Activated naive CD8-positive, alpha-beta T cell treated with anti-CD3 and anti-CD28 coated beads, Interleukin-2, amount 10 ng/mL, durations not matched to agents 7 days and 5 days (primary cell): ENCODE measurements at regions not wholly inside any gene's neighbourhood (a gene's known extent, or its start where the extent isn't known, plus 50 kb on each side); places are given as distances from the start of the nearest gene placed in this dataset.
"Not testable (repeated sequence)": the region's sequence is repeated elsewhere in the genome, so short reads cannot be mapped to it uniquely, and the experiment has no call there.

Source experiments
- ATAC-seq: fragments of 150-1000 bp; cut with Tn5 transposase; one replicate; pipeline ENCODE4 v1.10.0; 2021; ENCODE audit warnings: low read depth, moderate library complexity
- POLR2A ChIA-PET: fragments of 350-600 bp; sonication (Branson Sonifier 250); formaldehyde crosslinking; loops from one replicate; lab custom pipeline; 2021; ENCODE audit warnings: antibody characterized with exemption; lab: Charles Lee
- DNase-seq: peaks from one replicate; pipeline ENCODE4 v3.0.0; 2021
- H3K27ac Mint-ChIP-seq: one replicate; pipeline ENCODE4 v1.8.0; 2022; ENCODE audit warnings: mild to moderate bottlenecking, mixed read lengths
- H3K27me3 Mint-ChIP-seq: one replicate; pipeline ENCODE4 v1.8.0; 2022; ENCODE audit warnings: mild to moderate bottlenecking, moderate library complexity, mixed read lengths
- H3K36me3 Mint-ChIP-seq: one replicate; pipeline ENCODE4 v1.8.0; 2021; ENCODE audit warnings: mild to moderate bottlenecking, mixed read lengths
- H3K4me1 Mint-ChIP-seq: one replicate; pipeline ENCODE4 v1.8.0; 2021; ENCODE audit warnings: mixed read lengths
- H3K4me3 Mint-ChIP-seq: one replicate; pipeline ENCODE4 v1.8.0; 2022; ENCODE audit warnings: mild to moderate bottlenecking, moderate library complexity, mixed read lengths
- H3K9me3 Mint-ChIP-seq: one replicate; pipeline ENCODE4 v1.8.0; 2021; ENCODE audit warnings: mixed read lengths

DNA sequence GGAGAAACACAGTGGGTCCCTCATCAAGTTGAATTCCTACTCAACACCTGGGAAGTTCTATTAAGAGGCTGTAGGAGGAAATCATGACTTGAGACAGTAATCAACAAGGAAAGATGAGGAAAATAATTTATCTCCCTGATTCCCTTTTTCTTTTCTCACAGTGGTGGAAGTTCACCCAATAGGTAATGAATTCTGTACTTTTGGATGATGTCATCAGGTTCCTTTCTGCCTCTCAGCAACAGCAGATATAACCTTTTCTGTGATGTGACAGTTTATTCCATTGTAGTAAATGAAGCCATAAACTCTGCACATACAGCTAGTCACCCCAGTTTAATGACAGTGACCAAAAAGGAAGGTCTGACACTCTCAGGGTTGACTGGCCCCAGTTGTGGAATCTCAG lies 1265.0 kb downstream of the NXPH1 start:
- no peaks in the 10 kb centered on the region for H3K4me1 Mint-ChIP-seq
- H3K36me3 Mint-ChIP-seq: no peaks in the 10 kb centered on the region
- peaks cover 1% of the 10 kb centered on the region for H3K9me3 Mint-ChIP-seq
- no peak for ATAC-seq
- no peaks in the 10 kb centered on the region for H3K27me3 Mint-ChIP-seq
- no peak for DNase-seq
- no peak overlapping the region for H3K4me3 Mint-ChIP-seq
- POLR2A ChIA-PET: no interaction called here
- H3K27ac Mint-ChIP-seq: no peak overlapping the region

DNA sequence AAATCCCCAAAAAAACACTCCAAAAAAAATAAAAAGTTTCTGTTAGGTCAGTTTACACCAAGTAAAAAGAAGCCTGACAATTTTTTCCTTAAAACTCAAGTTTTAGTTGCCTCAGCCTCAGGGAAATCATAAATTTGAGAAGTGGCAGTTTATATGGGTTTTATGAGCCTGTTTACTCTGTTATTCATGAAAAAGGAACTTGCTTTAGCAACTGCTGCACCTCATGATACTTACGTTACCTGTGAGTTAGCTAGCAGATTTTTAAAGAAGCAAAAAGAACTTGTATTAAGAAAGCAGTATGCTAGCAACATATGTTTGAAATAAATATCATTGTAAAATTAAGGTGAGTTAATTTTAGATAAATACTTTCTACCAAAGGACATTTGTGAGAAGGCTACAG lies 1264.5 kb upstream of the PHF14 start:
- Mint-ChIP-seq H3K27me3 (no peaks in the 10 kb centered on the region), H3K27ac (no peak overlapping the region), H3K4me1 (no peaks in the 10 kb centered on the region), H3K36me3 (no peaks in the 10 kb centered on the region), H3K9me3 (no peaks in the 10 kb centered on the region), H3K4me3 (no peak overlapping the region)
- DNase-seq (no peak), ATAC-seq (no peak)
- POLR2A ChIA-PET: no interaction called here

GRCh38 chr7:9711259-9711918 lies 1262.3 kb upstream of the PHF14 start:
- H3K4me3 Mint-ChIP-seq: no peak overlapping the region

DNA sequence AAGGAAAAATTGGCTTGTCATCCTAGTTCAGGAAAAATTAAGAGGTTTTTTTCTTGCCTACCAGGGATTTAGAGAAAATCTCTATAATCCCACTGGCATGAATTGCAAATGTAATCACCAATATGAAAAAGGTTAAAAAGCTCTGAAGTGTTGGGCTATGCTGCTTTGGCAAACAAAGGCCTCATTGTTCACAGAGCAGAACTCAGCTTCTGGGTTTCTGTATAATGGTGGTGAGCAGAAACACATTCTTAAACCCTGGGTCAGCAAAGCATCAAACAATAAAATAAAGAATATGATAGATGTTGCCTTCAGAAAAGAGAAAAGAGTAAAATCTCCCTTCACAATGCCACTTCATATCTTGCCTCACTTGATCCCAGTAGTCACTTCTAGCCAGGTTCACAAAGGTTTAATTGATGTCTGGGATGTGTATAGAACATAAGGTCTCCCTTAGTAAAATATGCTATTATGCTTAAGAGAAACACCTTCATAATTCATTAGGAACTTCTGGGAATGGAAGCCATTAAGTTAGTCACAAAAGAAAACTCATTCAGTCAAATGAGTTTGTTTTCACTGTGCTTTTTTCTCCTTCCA lies 1255.5 kb upstream of the PHF14 start:
- no peaks in the 10 kb centered on the region for H3K4me1 Mint-ChIP-seq
- no peak for ATAC-seq

More at GRCh38 chr7:9711259-9711918, 1262.3 kb upstream of the PHF14 start:
- POLR2A ChIA-PET: no interaction called here
- Mint-ChIP-seq H3K36me3 (no peaks in the 10 kb centered on the region), H3K4me1 (no peaks in the 10 kb centered on the region), H3K27me3 (no peaks in the 10 kb centered on the region), H3K27ac (no peak overlapping the region), H3K9me3 (no peaks in the 10 kb centered on the region)
- ATAC-seq: no peak
- DNase-seq: no peak

DNA sequence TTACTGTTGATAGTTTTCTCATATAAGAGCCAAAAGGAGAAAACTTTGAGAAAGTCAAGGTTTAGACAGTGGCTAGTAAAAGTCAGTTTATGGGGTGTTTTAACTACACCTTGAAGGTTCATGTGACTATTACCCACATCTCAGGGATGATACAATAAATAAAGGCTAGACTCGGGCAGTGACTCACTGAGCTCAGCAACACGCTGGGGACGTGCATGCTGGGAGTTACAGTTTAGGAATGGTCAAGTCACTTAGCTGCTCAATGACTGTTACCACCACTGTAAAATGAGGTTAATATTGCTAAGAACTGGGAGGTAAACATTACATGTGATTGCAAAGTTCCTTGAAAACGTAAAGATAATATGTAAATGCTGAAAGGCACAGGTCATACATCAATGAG lies 1254.4 kb upstream of the PHF14 start:
- H3K4me3 Mint-ChIP-seq: no peak overlapping the region

More for the DNA sequence above, 1255.5 kb upstream of the PHF14 start:
- DNase-seq: no peak
- H3K4me3 Mint-ChIP-seq: no peak overlapping the region
- POLR2A ChIA-PET: no interaction called here
- peaks cover 4% of the 10 kb centered on the region for H3K9me3 Mint-ChIP-seq
- no peaks in the 10 kb centered on the region for H3K36me3 Mint-ChIP-seq
- no peaks in the 10 kb centered on the region for H3K27me3 Mint-ChIP-seq
- H3K27ac Mint-ChIP-seq: no peak overlapping the region

DNA sequence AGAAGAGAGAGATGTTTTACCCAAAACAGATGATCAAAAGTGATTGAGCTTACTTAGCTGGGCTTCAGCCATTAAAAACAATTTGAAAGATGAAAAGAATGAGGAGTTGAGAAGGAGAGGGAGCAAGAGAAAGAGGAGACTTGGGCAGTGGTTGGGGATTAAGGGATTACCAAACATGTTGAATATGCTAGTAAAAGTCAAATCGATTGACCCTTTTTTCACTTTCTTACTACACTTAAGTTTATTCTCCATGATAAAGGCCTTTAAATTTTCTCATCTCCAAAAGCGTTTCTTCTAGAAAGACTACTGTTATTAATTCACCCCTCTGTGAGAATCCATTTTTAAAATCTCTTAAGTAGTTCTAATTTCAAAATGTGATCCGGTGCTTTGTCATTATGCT lies 1254.0 kb upstream of the PHF14 start:
- H3K27ac Mint-ChIP-seq: no peak overlapping the region
- ATAC-seq (no peak), DNase-seq (no peak)
- no peaks in the 10 kb centered on the region for H3K27me3 Mint-ChIP-seq
- no peaks in the 10 kb centered on the region for H3K4me1 Mint-ChIP-seq
- H3K36me3 Mint-ChIP-seq: no peaks in the 10 kb centered on the region
- H3K9me3 Mint-ChIP-seq: peaks cover 4% of the 10 kb centered on the region
- H3K4me3 Mint-ChIP-seq: no peak overlapping the region
- POLR2A ChIA-PET: no interaction called here

More for the DNA sequence above, 1254.4 kb upstream of the PHF14 start:
- no peaks in the 10 kb centered on the region for H3K36me3 Mint-ChIP-seq
- peaks cover 4% of the 10 kb centered on the region for H3K9me3 Mint-ChIP-seq
- POLR2A ChIA-PET: no interaction called here
- ATAC-seq (no peak), DNase-seq (no peak)
- H3K27ac Mint-ChIP-seq: no peak overlapping the region
- H3K27me3 Mint-ChIP-seq: no peaks in the 10 kb centered on the region
- no peaks in the 10 kb centered on the region for H3K4me1 Mint-ChIP-seq

- ATAC-seq, H3K4me3 Mint-ChIP-seq, H3K9me3 Mint-ChIP-seq, H3K36me3 Mint-ChIP-seq, POLR2A ChIA-PET, H3K4me1 Mint-ChIP-seq, H3K27ac Mint-ChIP-seq, H3K27me3 Mint-ChIP-seq, DNase-seq: not testable (repeated sequence)
Observed at GRCh38 chr7:9725940-9726663, 1247.6 kb upstream of the PHF14 start.

- H3K36me3 Mint-ChIP-seq, H3K27me3 Mint-ChIP-seq, H3K4me1 Mint-ChIP-seq, H3K27ac Mint-ChIP-seq, POLR2A ChIA-PET, DNase-seq, H3K4me3 Mint-ChIP-seq, ATAC-seq, H3K9me3 Mint-ChIP-seq: not testable (repeated sequence)
Observed at GRCh38 chr7:9726811-9727210, 1246.9 kb upstream of the PHF14 start.

- H3K4me3 Mint-ChIP-seq, H3K27me3 Mint-ChIP-seq, DNase-seq, POLR2A ChIA-PET, H3K4me1 Mint-ChIP-seq, H3K9me3 Mint-ChIP-seq, H3K36me3 Mint-ChIP-seq, ATAC-seq, H3K27ac Mint-ChIP-seq: not testable (repeated sequence)
Observed at GRCh38 chr7:9727467-9727869, 1246.2 kb upstream of the PHF14 start.

DNA sequence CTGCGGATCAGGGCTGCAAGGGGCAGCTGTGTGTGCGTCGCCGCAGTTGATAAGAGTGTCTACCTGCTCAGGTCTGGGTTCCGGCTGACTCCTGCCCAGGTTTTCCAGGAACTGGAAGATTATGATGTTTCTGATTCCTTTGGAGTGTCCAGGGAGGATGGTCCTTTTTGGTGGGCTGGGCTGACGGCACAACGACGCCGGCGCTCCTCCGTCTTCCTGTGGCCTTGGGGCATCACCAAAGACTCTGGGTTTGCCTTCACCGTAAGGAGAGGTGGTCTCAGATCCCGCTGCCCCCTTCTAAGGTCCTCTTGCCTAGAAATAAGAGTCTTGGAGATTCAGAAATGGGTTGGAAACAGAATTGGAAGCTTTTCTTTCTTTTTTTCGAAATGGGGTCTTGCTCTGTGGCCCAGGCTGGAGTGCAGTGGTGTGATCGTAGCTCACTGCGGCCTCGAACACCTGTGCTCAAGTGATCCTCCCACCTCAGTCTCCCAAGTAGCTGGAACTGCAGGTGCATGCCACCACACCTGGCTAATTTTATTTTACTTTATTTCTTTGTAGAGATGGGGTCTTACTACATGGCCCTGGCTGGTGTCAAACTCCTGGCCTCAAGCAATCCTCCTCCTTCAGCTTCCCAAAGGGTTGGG lies 1245.5 kb upstream of the PHF14 start:
- H3K27me3 Mint-ChIP-seq, H3K36me3 Mint-ChIP-seq, DNase-seq, H3K4me1 Mint-ChIP-seq, ATAC-seq, POLR2A ChIA-PET, H3K4me3 Mint-ChIP-seq, H3K9me3 Mint-ChIP-seq, H3K27ac Mint-ChIP-seq: not testable (repeated sequence)

- POLR2A ChIA-PET: no interaction called here
- Mint-ChIP-seq H3K27ac (no peak overlapping the region), H3K27me3 (no peaks in the 10 kb centered on the region)
Observed at GRCh38 chr7:9752033-9752432, 1221.6 kb upstream of the PHF14 start.

GRCh38 chr7:9761224-9761623 lies 1212.4 kb upstream of the PHF14 start:
- ATAC-seq (no peak), DNase-seq (no peak)
- no peaks in the 10 kb centered on the region for H3K36me3 Mint-ChIP-seq
- no peak overlapping the region for H3K27ac Mint-ChIP-seq
- no peaks in the 10 kb centered on the region for H3K9me3 Mint-ChIP-seq
- no peaks in the 10 kb centered on the region for H3K27me3 Mint-ChIP-seq
- H3K4me1 Mint-ChIP-seq: no peaks in the 10 kb centered on the region
- POLR2A ChIA-PET: no interaction called here
- H3K4me3 Mint-ChIP-seq: no peak overlapping the region

More at GRCh38 chr7:9752033-9752432, 1221.6 kb upstream of the PHF14 start:
- H3K36me3 Mint-ChIP-seq: no peaks in the 10 kb centered on the region
- H3K4me3 Mint-ChIP-seq: no peak overlapping the region
- DNase-seq: no peak
- ATAC-seq: no peak
- peaks cover 6% of the 10 kb centered on the region for H3K9me3 Mint-ChIP-seq
- no peaks in the 10 kb centered on the region for H3K4me1 Mint-ChIP-seq

DNA sequence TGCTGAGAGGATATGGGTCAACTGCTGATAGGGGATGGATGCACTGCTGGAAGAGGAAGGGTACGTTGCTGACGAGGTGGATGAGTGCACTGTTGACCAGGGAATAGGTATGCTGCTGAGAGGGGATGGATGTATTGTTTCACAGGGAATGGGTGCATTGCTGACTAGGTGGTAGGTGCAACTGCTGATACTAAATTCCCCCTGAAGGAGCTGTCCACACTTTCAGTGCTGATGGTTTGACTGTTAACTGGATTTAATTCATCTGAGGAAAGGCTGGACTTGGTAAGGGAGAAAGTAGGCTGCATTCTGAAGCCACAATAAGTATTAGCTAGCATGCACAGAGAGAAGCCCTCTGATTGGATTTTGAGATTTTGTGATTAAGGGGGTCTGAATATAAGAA lies 1196.8 kb upstream of the PHF14 start:
- H3K27me3 Mint-ChIP-seq: no peaks in the 10 kb centered on the region
- H3K4me3 Mint-ChIP-seq: no peak overlapping the region
- DNase-seq: no peak
- no peaks in the 10 kb centered on the region for H3K4me1 Mint-ChIP-seq
- peaks cover 9% of the 10 kb centered on the region for H3K9me3 Mint-ChIP-seq
- POLR2A ChIA-PET: no interaction called here
- no peak for ATAC-seq
- H3K27ac Mint-ChIP-seq: no peak overlapping the region
- H3K36me3 Mint-ChIP-seq: no peaks in the 10 kb centered on the region
